COLO668 (cell line): ENCODE measurements at regions not wholly inside any gene's neighbourhood (a gene's known extent, or its start where the extent isn't known, plus 50 kb on each side); places are given as distances from the start of the nearest gene placed in this dataset.

Experiments
- DNase-seq: peaks from one replicate; lab custom pipeline; 2025; ENCODE audit not compliant: unreplicated experiment; lab: John Stamatoyannopoulos, UW

- DNase-seq = no peak
Observed at GRCh38 chr3:124567179-124567578, 163.1 kb upstream of the UMPS start.

- DNase-seq = no peak
Observed at GRCh38 chr3:124569761-124570160, 160.5 kb upstream of the UMPS start.

- no peak for DNase-seq
Observed at GRCh38 chr3:124570232-124570631, 160.0 kb upstream of the UMPS start.

GRCh38 chr3:124572851-124573405, 157.3 kb upstream of the UMPS start:
- no peak for DNase-seq

GRCh38 chr3:124574012-124574411, 156.2 kb upstream of the UMPS start:
- DNase-seq = no peak

- no peak for DNase-seq
Observed at GRCh38 chr3:124576565-124577493, 153.4 kb upstream of the UMPS start.

- DNase-seq = no peak
Observed at GRCh38 chr3:124577494-124578167, 152.6 kb upstream of the UMPS start.

GRCh38 chr3:124579641-124580040, 150.6 kb upstream of the UMPS start:
- no peak for DNase-seq

GRCh38 chr3:124582196-124582595, 148.1 kb upstream of the UMPS start:
- no peak for DNase-seq

GRCh38 chr3:124582621-124583395, 147.4 kb upstream of the UMPS start:
- no peak for DNase-seq

- no peak for DNase-seq
Observed at GRCh38 chr3:124584245-124584551, 146.1 kb upstream of the UMPS start.

- DNase-seq = peak; percentile 45
Observed at GRCh38 chr3:124584552-124585391, 145.5 kb upstream of the UMPS start.

GRCh38 chr3:124586126-124587052, 143.9 kb upstream of the UMPS start:
- no peak for DNase-seq

GRCh38 chr3:124587053-124587408, 143.2 kb upstream of the UMPS start:
- DNase-seq = no peak

- DNase-seq = no peak
Observed at GRCh38 chr3:124588036-124588435, 142.2 kb upstream of the UMPS start.

GRCh38 chr3:124588794-124589193, 141.5 kb upstream of the UMPS start:
- no peak for DNase-seq

- no peak for DNase-seq
Observed at GRCh38 chr3:124591699-124592098, 138.6 kb upstream of the UMPS start.

- DNase-seq = no peak
Observed at GRCh38 chr3:124592658-124593441, 137.4 kb upstream of the UMPS start.

- DNase-seq = no peak
Observed at GRCh38 chr3:124593442-124593829, 136.8 kb upstream of the UMPS start.
